Nephron (organoid): ENCODE measurements at regions not wholly inside any gene's neighbourhood (a gene's known extent, or its start where the extent isn't known, plus 50 kb on each side); places are given as distances from the start of the nearest gene placed in this dataset.

Experiments
- H3K27ac Mint-ChIP-seq, 3 experiments: 2 replicates each; pipeline ENCODE4 v1.8.0; 2020; ENCODE audit warnings: mixed read lengths in 3 of 3, mild to moderate bottlenecking in 2 of 3, moderate library complexity in 1 of 3
- H3K27me3 Mint-ChIP-seq: 2 replicates; pipeline ENCODE4 v1.8.0; 2021; ENCODE audit warnings: low read depth, mild to moderate bottlenecking, moderate library complexity, mixed read lengths
- H3K36me3 Mint-ChIP-seq: 2 replicates; pipeline ENCODE4 v1.8.0; 2020; ENCODE audit warnings: low read depth, mixed read lengths
- H3K4me1 Mint-ChIP-seq: 2 replicates; pipeline ENCODE4 v1.8.0; 2020; ENCODE audit warnings: mixed read lengths
- H3K4me3 Mint-ChIP-seq, 3 experiments: 2 replicates each; pipeline ENCODE4 v1.8.0; 2020; ENCODE audit warnings: mild to moderate bottlenecking in 3 of 3, mixed read lengths in 3 of 3, moderate library complexity in 2 of 3
- H3K9me3 Mint-ChIP-seq: 2 replicates; pipeline ENCODE4 v1.8.0; 2020; ENCODE audit warnings: mixed read lengths
- CTCF ChIP-seq, 3 experiments: fragments of 200-600 bp; sonication (generic); IDR thresholded peaks; one replicate each; pipeline ENCODE4 v1.5.0; 2021; ENCODE audit warnings: antibody characterized with exemption in 3 of 3; ENCODE audit not compliant: unreplicated experiment in 3 of 3

GRCh38 chr5:89722538-89722937 is 687.0 kb downstream of the CETN3 start:
- Mint-ChIP-seq H3K9me3 (no peaks in the 10 kb centered on the region), H3K27ac (no peak overlapping the region), H3K36me3 (no peaks in the 10 kb centered on the region), H3K27me3 (no peaks in the 10 kb centered on the region), H3K4me1 (no peaks in the 10 kb centered on the region), H3K4me3 (no peak overlapping the region)
- no peak for TF ChIP-seq CTCF (IDR thresholded peaks at IDR 0.05; ENCODE audit: unreplicated experiment in 3 of 3)

GRCh38 chr5:89721931-89722330 is 687.6 kb downstream of the CETN3 start:
- Mint-ChIP-seq H3K4me3 (no peak overlapping the region), H3K27me3 (no peaks in the 10 kb centered on the region), H3K9me3 (no peaks in the 10 kb centered on the region), H3K36me3 (no peaks in the 10 kb centered on the region), H3K27ac (no peak overlapping the region), H3K4me1 (no peaks in the 10 kb centered on the region)
- TF ChIP-seq CTCF (IDR thresholded peaks at IDR 0.05; ENCODE audit: unreplicated experiment in 3 of 3) = no peak

- Mint-ChIP-seq H3K4me1 (no peaks in the 10 kb centered on the region), H3K27ac (no peak overlapping the region), H3K36me3 (no peaks in the 10 kb centered on the region), H3K4me3 (no peak overlapping the region), H3K9me3 (no peaks in the 10 kb centered on the region), H3K27me3 (no peaks in the 10 kb centered on the region)
- TF ChIP-seq CTCF (IDR thresholded peaks at IDR 0.05; ENCODE audit: unreplicated experiment in 3 of 3) = no peak
Observed at GRCh38 chr5:89721353-89721752, 688.2 kb downstream of the CETN3 start.

- no peaks in the 10 kb centered on the region for H3K9me3 Mint-ChIP-seq
- H3K27me3 Mint-ChIP-seq = peaks cover 45% of the 10 kb centered on the region
- H3K36me3 Mint-ChIP-seq = no peaks in the 10 kb centered on the region
- TF ChIP-seq CTCF (IDR thresholded peaks at IDR 0.05; ENCODE audit: unreplicated experiment in 3 of 3) = no peak
- H3K27ac Mint-ChIP-seq = no peak overlapping the region
- H3K4me1 Mint-ChIP-seq = peaks cover 4% of the 10 kb centered on the region
- no peak overlapping the region for H3K4me3 Mint-ChIP-seq
Observed at GRCh38 chr5:89712134-89712700, 697.3 kb downstream of the CETN3 start.

GRCh38 chr5:89711526-89711925 is 698.0 kb downstream of the CETN3 start:
- no peak for TF ChIP-seq CTCF (IDR thresholded peaks at IDR 0.05; ENCODE audit: unreplicated experiment in 3 of 3)
- no peak overlapping the region for H3K27ac Mint-ChIP-seq
- no peaks in the 10 kb centered on the region for H3K9me3 Mint-ChIP-seq
- peaks cover 4% of the 10 kb centered on the region for H3K4me1 Mint-ChIP-seq
- no peaks in the 10 kb centered on the region for H3K36me3 Mint-ChIP-seq
- H3K4me3 Mint-ChIP-seq = no peak overlapping the region
- H3K27me3 Mint-ChIP-seq = peaks cover 50% of the 10 kb centered on the region

GRCh38 chr5:89710006-89710405 is 699.5 kb downstream of the CETN3 start:
- Mint-ChIP-seq H3K4me3 (no peak overlapping the region), H3K27ac (peak overlapping the region in 1 of 3 experiments; percentile 6), H3K27me3 (peaks cover 60% of the 10 kb centered on the region), H3K4me1 (peaks cover 4% of the 10 kb centered on the region), H3K9me3 (no peaks in the 10 kb centered on the region), H3K36me3 (no peaks in the 10 kb centered on the region)
- no peak for TF ChIP-seq CTCF (IDR thresholded peaks at IDR 0.05; ENCODE audit: unreplicated experiment in 3 of 3)
